GM12892 (cell line): ENCODE measurements at regions not wholly inside any gene's neighbourhood (a gene's known extent, or its start where the extent isn't known, plus 50 kb on each side); places are given as distances from the start of the nearest gene placed in this dataset.

Experiments used
- DNase-seq: peaks from one replicate; pipeline ENCODE4 v3.0.0; 2011; ENCODE audit not compliant: insufficient read length
- FAIRE-seq: peaks from 2 replicates; lab custom pipeline; 2011; peaks lifted over from hg19 to GRCh38; lab: Jason Lieb, UNC
- POLR2A ChIP-seq: IDR thresholded peaks from 2 replicates; pipeline ENCODE4 v1.6.1; 2011; ENCODE audit warnings: low read depth, low read length, control low read depth
- POLR2AphosphoS5 ChIP-seq: IDR thresholded peaks from 2 replicates; pipeline ENCODE4 v1.6.1; 2011; ENCODE audit warnings: low read depth, low read length, control low read depth
- TAF1 ChIP-seq: IDR thresholded peaks from 2 replicates; pipeline ENCODE4 v1.6.1; 2011; ENCODE audit warnings: low read depth, mild to moderate bottlenecking, control low read depth, low read length, borderline replicate concordance

DNA sequence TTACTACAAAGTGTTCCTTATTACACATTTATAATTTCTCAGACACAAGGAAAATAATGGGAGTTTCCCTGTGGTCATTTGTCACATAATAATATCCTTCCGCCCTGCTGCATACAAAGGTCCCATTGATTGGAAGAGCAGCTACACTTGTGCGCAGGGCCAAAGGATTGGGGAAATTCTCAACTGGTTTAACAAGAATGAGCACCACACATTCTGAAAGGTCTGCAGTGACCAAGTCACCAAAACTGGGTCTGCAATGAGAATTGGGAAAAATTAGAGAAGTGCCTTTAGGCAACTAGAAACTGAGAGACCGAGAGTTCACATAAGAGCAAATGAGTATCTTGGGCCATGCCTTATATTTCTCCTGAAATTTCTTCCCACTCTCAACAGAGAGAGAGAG, 98.2 kb upstream of the NR2F2 start:
- FAIRE-seq (no peak), DNase-seq (no peak)
- TF ChIP-seq POLR2AphosphoS5 = no peak
- no peak for TF ChIP-seq POLR2A
- TF ChIP-seq TAF1 = no peak

- TF ChIP-seq POLR2A (no peak), POLR2AphosphoS5 (no peak), TAF1 (no peak)
- DNase-seq = no peak
- no peak for FAIRE-seq
These were observed 96.2 kb upstream of the NR2F2 start for GRCh38 chr15:96234109-96234892.

GRCh38 chr15:96237002-96237401, 93.5 kb upstream of the NR2F2 start:
- TF ChIP-seq POLR2A = no peak
- TF ChIP-seq POLR2AphosphoS5 = no peak
- TF ChIP-seq TAF1 = no peak
- no peak for FAIRE-seq
- no peak for DNase-seq

DNA sequence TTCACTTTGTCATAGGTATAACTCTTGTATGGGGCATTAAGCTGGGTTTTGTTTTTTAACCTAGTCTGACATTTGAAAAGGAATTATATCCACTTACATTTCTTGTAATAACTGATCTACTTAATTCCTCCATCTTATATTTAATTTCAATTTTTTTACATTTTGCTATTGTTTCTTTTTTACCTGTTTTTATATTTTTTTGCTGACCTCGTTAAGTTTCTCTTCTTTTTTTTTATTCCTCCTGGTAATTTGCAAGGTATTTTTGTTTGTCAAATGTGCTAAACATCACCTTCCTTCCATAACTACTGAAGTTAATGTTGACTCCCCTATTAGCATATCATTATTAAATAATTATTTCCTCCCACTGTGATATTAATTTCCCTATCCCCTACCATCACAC, 87.7 kb upstream of the NR2F2 start:
- DNase-seq (no peak), FAIRE-seq (no peak)
- TF ChIP-seq POLR2A (no peak), TAF1 (no peak), POLR2AphosphoS5 (no peak)

GRCh38 chr15:96243701-96244100, 86.8 kb upstream of the NR2F2 start:
- no peak for TF ChIP-seq TAF1
- TF ChIP-seq POLR2AphosphoS5 = no peak
- no peak for TF ChIP-seq POLR2A
- DNase-seq (no peak), FAIRE-seq (no peak)

GRCh38 chr15:96245252-96245651, 85.2 kb upstream of the NR2F2 start:
- TF ChIP-seq POLR2AphosphoS5 (no peak), POLR2A (no peak), TAF1 (no peak)
- no peak for DNase-seq
- FAIRE-seq = no peak

DNA sequence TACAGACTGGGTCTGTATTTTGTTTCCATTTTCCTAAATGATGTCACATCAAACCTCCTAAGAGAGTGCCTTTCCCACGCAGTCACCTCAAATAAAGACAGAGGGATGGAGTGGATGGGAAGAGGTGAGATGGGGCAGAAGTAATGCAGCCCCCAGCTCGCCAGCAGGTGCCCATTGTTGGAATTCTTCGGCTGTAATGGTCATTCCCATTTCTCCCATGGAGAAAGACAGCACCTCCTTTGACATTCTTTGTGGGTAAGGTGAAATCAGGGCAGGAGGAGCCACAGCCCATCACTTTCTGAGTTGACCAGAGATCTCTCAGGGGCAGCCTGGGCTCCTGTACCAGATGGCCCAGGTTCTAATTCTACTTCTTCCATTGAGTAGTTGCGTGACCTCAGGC, 84.4 kb upstream of the NR2F2 start:
- no peak for FAIRE-seq

GRCh38 chr15:96247621-96248305, 82.7 kb upstream of the NR2F2 start:
- no peak for TF ChIP-seq POLR2AphosphoS5
- no peak for TF ChIP-seq POLR2A
- TF ChIP-seq TAF1 = no peak

More for the DNA sequence above, 84.4 kb upstream of the NR2F2 start:
- no peak for DNase-seq
- TF ChIP-seq POLR2AphosphoS5 (no peak), TAF1 (no peak), POLR2A (no peak)

GRCh38 chr15:96252148-96252547, 78.4 kb upstream of the NR2F2 start:
- TF ChIP-seq POLR2AphosphoS5 (no peak), POLR2A (no peak), TAF1 (no peak)
- FAIRE-seq (no peak), DNase-seq (no peak)

More at GRCh38 chr15:96247621-96248305, 82.7 kb upstream of the NR2F2 start:
- FAIRE-seq (no peak), DNase-seq (no peak)

- no peak for FAIRE-seq
- no peak for DNase-seq
- TF ChIP-seq POLR2AphosphoS5 = no peak
These were observed 77.3 kb upstream of the NR2F2 start for GRCh38 chr15:96253006-96253747.

GRCh38 chr15:96254173-96254572, 76.3 kb upstream of the NR2F2 start:
- DNase-seq (no peak), FAIRE-seq (no peak)
- TF ChIP-seq POLR2AphosphoS5 (no peak), TAF1 (no peak)

DNA sequence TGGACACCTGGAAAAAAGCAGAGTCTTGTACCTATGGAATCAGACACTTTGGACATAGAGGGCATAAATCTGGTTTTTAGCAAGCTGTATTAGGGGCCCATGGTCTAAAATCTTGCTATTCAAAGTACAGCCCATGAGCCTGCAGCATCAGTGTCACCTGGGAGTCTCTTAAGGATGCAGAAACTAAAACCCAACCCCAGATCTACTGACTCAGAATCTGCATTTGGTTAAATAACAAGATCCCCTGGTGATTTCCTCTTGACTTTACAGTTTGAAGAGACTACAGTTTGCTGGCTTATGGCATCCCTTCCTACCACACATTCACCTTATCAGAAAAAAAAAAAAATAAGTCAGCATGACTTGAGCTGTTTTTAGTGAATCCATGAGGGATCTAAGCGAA, 74.9 kb upstream of the NR2F2 start:
- DNase-seq (no peak), FAIRE-seq (no peak)
- no peak for TF ChIP-seq POLR2AphosphoS5
- TF ChIP-seq TAF1 = no peak
- TF ChIP-seq POLR2A = no peak
